ENCODE measurements at regions not wholly inside any gene's neighbourhood (a gene's known extent, or its start where the extent isn't known, plus 50 kb on each side); places are given as distances from the start of the nearest gene placed in this dataset.
A peak's percentile ranks its signal among the peaks of the same experiment; 100 is the strongest.

DNA sequence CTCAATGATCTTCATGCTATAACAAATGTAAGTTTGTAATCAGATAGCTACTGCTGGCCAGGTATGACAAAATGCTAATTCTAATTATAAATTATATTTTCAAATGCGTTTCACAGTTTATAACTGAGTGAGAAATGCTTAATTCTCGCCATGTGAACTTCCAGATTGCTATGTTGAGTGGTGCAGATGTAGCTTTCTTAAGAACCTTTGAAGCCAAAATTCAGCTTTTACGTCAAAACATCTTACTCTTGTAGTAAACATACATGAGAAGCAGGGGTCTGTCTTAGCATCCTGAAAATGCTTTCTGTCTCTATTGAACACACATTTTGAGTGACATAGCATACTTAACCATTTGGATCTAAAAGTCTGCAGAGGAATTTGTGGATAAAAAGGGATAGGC lies 176.5 kb upstream of the PRICKLE1 start (continued):
- TF ChIP-seq ZBTB4 (CRISPR knock-in tag; IDR thresholded peaks at IDR 0.05) = no peak
- TF ChIP-seq, protein P1, sequence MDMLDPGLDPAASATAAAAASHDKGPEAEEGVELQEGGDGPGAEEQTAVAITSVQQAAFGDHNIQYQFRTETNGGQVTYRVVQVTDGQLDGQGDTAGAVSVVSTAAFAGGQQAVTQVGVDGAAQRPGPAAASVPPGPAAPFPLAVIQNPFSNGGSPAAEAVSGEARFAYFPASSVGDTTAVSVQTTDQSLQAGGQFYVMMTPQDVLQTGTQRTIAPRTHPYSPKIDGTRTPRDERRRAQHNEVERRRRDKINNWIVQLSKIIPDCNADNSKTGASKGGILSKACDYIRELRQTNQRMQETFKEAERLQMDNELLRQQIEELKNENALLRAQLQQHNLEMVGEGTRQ (IDR thresholded peaks at IDR 0.05; ENCODE audit: borderline replicate concordance, low read depth, low read length) = no peak
- TF ChIP-seq, protein P2, sequence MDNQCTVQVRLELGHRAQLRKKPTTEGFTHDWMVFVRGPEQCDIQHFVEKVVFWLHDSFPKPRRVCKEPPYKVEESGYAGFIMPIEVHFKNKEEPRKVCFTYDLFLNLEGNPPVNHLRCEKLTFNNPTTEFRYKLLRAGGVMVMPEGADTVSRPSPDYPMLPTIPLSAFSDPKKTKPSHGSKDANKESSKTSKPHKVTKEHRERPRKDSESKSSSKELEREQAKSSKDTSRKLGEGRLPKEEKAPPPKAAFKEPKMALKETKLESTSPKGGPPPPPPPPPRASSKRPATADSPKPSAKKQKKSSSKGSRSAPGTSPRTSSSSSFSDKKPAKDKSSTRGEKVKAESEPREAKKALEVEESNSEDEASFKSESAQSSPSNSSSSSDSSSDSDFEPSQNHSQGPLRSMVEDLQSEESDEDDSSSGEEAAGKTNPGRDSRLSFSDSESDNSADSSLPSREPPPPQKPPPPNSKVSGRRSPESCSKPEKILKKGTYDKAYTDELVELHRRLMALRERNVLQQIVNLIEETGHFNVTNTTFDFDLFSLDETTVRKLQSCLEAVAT (IDR thresholded peaks at IDR 0.05) = no peak

- no peaks in the 10 kb centered on the region for H3K27me3 ChIP-seq (replicated peaks in 1 of 2; ENCODE audit: control insufficient read depth in 2 of 2, insufficient read depth in 2 of 2, low read length in 1 of 2)
- ChIA-PET POLR2A (no interaction called here), SMC1A (ENCODE audit: uncharacterized antibody, unreplicated experiment) (no interaction called here), RAD21 (ENCODE audit: unreplicated experiment) (no interaction called here), CTCF (no interaction called here)
- ATAC-seq = no peak
- no peak overlapping the region for H3K4me3 ChIP-seq
- no peaks in the 10 kb centered on the region for H3K79me2 ChIP-seq (ENCODE audit: control insufficient read depth, insufficient read depth, low read length)
- no peak for DNase-seq (ENCODE audit: low read depth, low spot score)
- intact Hi-C loops (cut with micrococcal nuclease; ENCODE audit: unreplicated experiment) = loop anchor here (5.0 to 10.0 kb wide), 4 partner anchors 279 to 574 kb away; no protein-coding TSS in a partner anchor
- H3K27ac ChIP-seq (ENCODE audit: control insufficient read depth, insufficient read depth) = no peak overlapping the region
- BruUV-seq (replicated peaks) = no TSS peak
- H3K4me1 ChIP-seq (ENCODE audit: control insufficient read depth, insufficient read depth, low read length) = peaks cover 22% of the 10 kb centered on the region
- no peak overlapping the region for H3K9ac ChIP-seq (ENCODE audit: control insufficient read depth, insufficient read depth, low read length)
- FAIRE-seq = no peak
- H3K9me3 ChIP-seq (replicated peaks; ENCODE audit: control insufficient read depth, insufficient read depth, low read length) = no peaks in the 10 kb centered on the region
- in situ Hi-C loops (cut with MboI) = no loop called here
- no peak overlapping the region for H2AFZ ChIP-seq (ENCODE audit: control insufficient read depth, low read depth, low read length)
- H4K20me1 ChIP-seq (ENCODE audit: control insufficient read depth, insufficient read depth) = no peaks in the 10 kb centered on the region
- H3K36me3 ChIP-seq (ENCODE audit: control insufficient read depth in 2 of 2, insufficient read depth in 2 of 2, low read length in 1 of 2) = no peaks in the 10 kb centered on the region
- peak overlapping the region; percentile 34; the same call in 1 of the 2 replicates for H3K4me2 ChIP-seq (ENCODE audit: control insufficient read depth, insufficient read depth)
- 69% methylated on average over 4 of the region's 4 CpGs for WGBS (ENCODE audit: insufficient coverage, insufficient replicate concordance, low lambda C conversion rate, missing lambda C conversion rate)
- TF ChIP-seq, protein P1 (IDR thresholded peaks at IDR 0.05; ENCODE audit: borderline replicate concordance, low read depth, low read length) = no peak
- TF ChIP-seq DPF2 (IDR thresholded peaks at IDR 0.05) = no peak
- TF ChIP-seq, protein P3, sequence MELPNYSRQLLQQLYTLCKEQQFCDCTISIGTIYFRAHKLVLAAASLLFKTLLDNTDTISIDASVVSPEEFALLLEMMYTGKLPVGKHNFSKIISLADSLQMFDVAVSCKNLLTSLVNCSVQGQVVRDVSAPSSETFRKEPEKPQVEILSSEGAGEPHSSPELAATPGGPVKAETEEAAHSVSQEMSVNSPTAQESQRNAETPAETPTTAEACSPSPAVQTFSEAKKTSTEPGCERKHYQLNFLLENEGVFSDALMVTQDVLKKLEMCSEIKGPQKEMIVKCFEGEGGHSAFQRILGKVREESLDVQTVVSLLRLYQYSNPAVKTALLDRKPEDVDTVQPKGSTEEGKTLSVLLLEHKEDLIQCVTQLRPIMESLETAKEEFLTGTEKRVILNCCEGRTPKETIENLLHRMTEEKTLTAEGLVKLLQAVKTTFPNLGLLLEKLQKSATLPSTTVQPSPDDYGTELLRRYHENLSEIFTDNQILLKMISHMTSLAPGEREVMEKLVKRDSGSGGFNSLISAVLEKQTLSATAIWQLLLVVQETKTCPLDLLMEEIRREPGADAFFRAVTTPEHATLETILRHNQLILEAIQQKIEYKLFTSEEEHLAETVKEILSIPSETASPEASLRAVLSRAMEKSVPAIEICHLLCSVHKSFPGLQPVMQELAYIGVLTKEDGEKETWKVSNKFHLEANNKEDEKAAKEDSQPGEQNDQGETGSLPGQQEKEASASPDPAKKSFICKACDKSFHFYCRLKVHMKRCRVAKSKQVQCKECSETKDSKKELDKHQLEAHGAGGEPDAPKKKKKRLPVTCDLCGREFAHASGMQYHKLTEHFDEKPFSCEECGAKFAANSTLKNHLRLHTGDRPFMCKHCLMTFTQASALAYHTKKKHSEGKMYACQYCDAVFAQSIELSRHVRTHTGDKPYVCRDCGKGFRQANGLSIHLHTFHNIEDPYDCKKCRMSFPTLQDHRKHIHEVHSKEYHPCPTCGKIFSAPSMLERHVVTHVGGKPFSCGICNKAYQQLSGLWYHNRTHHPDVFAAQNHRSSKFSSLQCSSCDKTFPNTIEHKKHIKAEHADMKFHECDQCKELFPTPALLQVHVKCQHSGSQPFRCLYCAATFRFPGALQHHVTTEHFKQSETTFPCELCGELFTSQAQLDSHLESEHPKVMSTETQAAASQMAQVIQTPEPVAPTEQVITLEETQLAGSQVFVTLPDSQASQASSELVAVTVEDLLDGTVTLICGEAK (IDR thresholded peaks at IDR 0.05; ENCODE audit: borderline replicate concordance) = no peak
- TF ChIP-seq NFIC (IDR thresholded peaks at IDR 0.05; ENCODE audit: low read depth, low read length) = no peak
- no peak for TF ChIP-seq PML (IDR thresholded peaks at IDR 0.05; ENCODE audit: low read length)
- no peak for TF ChIP-seq NR2C1 (IDR thresholded peaks at IDR 0.05)
- TF ChIP-seq SMAD5 (IDR thresholded peaks at IDR 0.05; ENCODE audit: low read depth) = no peak
- TF ChIP-seq SREBF2 (IDR thresholded peaks at IDR 0.05; ENCODE audit: low read length) = no peak
- TF ChIP-seq YBX1 (IDR thresholded peaks at IDR 0.05) = no peak
- no peak for TF ChIP-seq MEF2B (IDR thresholded peaks at IDR 0.05; ENCODE audit: partially characterized antibody, poor library complexity, severe bottlenecking)
Observed at GRCh38 chr12:42763682-42764081, 174.1 kb upstream of the PRICKLE1 start.

Data from GM12878 (cell line).